ENCODE measurements at regions not wholly inside any gene's neighbourhood (a gene's known extent, or its start where the extent isn't known, plus 50 kb on each side); places are given as distances from the start of the nearest gene placed in this dataset.

DNA sequence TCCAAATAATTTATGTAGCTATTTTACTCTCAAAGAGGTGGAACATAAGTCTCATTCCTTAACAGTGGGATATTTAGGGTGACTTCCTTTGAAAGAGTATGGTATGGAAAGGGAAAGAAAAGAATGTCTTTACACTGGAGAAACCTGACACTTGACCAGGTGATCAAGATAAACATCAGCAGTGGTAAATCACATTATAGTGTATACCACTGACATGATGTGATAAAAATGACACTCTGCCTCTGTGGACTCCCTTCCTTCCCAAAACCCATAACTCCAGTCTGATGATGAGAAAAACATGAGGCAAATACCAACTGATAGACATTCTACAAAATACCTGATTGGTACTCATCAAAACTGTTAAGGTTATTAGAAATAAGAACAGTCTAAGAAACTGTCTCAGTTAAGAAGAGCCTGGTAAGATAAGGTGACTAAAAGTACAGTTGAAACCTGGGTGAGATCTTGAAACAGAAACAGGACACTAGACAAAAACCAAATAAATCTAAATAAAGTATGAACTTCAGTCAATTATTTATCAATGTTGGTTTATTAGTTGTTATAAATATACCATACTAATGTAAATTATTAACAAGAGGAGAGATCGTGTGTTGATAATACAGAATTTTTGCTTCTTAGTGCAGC is 144.2 kb upstream of the PCDH18 start:
- no peak overlapping the region for H3K4me3 ChIP-seq
- no peak for DNase-seq
- no peaks in the 10 kb centered on the region for H3K4me1 ChIP-seq
- intact Hi-C loops (cut with DNase I; ENCODE audit: low total_unique reads) = no loop called here
- H3K27me3 ChIP-seq (replicated peaks in 1 of 7) = no peaks in the 10 kb centered on the region
- no peaks in the 10 kb centered on the region for H3K36me3 ChIP-seq
- H3K9me3 ChIP-seq = no peaks in the 10 kb centered on the region
- WGBS, 5 donors = 85 to 97% (median 94%) methylated on average over 1 of the region's 1 CpG
- TF ChIP-seq, protein P1, sequence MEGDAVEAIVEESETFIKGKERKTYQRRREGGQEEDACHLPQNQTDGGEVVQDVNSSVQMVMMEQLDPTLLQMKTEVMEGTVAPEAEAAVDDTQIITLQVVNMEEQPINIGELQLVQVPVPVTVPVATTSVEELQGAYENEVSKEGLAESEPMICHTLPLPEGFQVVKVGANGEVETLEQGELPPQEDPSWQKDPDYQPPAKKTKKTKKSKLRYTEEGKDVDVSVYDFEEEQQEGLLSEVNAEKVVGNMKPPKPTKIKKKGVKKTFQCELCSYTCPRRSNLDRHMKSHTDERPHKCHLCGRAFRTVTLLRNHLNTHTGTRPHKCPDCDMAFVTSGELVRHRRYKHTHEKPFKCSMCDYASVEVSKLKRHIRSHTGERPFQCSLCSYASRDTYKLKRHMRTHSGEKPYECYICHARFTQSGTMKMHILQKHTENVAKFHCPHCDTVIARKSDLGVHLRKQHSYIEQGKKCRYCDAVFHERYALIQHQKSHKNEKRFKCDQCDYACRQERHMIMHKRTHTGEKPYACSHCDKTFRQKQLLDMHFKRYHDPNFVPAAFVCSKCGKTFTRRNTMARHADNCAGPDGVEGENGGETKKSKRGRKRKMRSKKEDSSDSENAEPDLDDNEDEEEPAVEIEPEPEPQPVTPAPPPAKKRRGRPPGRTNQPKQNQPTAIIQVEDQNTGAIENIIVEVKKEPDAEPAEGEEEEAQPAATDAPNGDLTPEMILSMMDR (IDR thresholded peaks at IDR 0.05 in 8 of 11, conservative IDR thresholded peaks at IDR 0.05 in 3 of 11) = no peak
- TF ChIP-seq POLR2A (IDR thresholded peaks at IDR 0.05) = no peak
- TF ChIP-seq POLR2AphosphoS5 (IDR thresholded peaks at IDR 0.05) = no peak
- H3K27ac ChIP-seq = no peak overlapping the region

DNA sequence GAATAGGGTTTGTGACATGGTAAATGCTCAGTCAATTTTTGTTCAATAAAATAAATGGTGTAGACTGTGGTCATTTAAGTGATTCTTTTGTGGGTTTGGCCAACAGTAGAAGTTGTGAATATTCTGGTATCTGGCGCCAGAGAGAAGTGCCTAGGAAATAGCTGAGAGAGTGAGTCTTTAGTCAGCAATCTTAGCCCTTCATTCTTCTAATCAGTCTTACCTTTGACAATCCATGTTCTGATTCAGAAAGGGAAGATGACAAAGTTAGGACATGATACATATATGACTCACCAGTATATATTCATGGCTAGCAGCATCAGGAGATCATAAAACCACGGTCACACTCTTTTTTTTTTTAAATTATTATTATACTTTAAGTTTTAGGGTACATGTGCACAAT is 141.8 kb upstream of the PCDH18 start:
- TF ChIP-seq POLR2A (IDR thresholded peaks at IDR 0.05) (no peak), POLR2AphosphoS5 (IDR thresholded peaks at IDR 0.05) (no peak)
- TF ChIP-seq, protein P1 (IDR thresholded peaks at IDR 0.05 in 8 of 11, conservative IDR thresholded peaks at IDR 0.05 in 3 of 11) = no peak
- 71 to 89% (median 78%) methylated on average over 2 of the region's 2 CpGs for WGBS, 5 donors
- Histone ChIP-seq H3K27me3 (replicated peaks in 1 of 7) (no peaks in the 10 kb centered on the region), H3K36me3 (no peaks in the 10 kb centered on the region), H3K4me1 (no peaks in the 10 kb centered on the region), H3K4me3 (no peak overlapping the region), H3K9me3 (no peaks in the 10 kb centered on the region), H3K27ac (no peak overlapping the region)
- DNase-seq = no peak
- intact Hi-C loops (cut with DNase I; ENCODE audit: low total_unique reads) = no loop called here

DNA sequence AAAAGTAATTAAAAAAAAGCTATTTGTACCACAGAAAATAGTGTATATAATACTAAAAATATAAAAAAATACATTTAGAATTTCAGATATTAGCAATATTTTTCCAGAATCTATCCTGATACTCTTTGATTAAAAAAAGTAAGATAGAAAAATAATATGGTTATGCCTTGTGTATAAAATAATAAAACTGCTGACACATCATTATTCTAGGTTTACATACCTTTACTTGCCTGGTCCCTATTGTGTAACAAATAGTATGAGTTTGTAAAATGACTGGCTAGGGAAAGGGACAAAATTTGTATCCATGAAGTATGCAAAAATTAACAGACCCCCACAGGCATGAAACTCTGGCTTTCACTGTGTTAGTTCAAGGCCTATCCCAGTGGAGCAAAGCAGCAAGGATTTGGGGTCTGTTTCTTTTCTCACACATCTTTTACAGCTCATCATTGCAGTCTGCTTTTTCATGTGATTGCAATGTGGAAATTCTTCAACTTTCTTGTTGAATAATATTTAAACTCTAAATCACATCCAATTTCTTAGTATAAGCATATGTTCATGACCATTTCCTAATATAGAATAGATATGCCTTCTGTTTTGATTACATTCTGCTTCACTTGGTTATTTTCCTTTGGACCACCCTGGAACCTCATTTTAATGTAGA is 136.7 kb upstream of the PCDH18 start:
- intact Hi-C loops (cut with DNase I; ENCODE audit: low total_unique reads) = no loop called here
- Histone ChIP-seq H3K36me3 (no peaks in the 10 kb centered on the region), H3K4me1 (no peaks in the 10 kb centered on the region), H3K9me3 (no peaks in the 10 kb centered on the region), H3K27me3 (replicated peaks in 1 of 7) (no peaks in the 10 kb centered on the region), H3K4me3 (no peak overlapping the region), H3K27ac (no peak overlapping the region)
- TF ChIP-seq, protein P1 (IDR thresholded peaks at IDR 0.05 in 8 of 11, conservative IDR thresholded peaks at IDR 0.05 in 3 of 11) = no peak
- no peak for TF ChIP-seq POLR2AphosphoS5 (IDR thresholded peaks at IDR 0.05)
- TF ChIP-seq POLR2A (IDR thresholded peaks at IDR 0.05) = no peak
- no peak for DNase-seq

DNA sequence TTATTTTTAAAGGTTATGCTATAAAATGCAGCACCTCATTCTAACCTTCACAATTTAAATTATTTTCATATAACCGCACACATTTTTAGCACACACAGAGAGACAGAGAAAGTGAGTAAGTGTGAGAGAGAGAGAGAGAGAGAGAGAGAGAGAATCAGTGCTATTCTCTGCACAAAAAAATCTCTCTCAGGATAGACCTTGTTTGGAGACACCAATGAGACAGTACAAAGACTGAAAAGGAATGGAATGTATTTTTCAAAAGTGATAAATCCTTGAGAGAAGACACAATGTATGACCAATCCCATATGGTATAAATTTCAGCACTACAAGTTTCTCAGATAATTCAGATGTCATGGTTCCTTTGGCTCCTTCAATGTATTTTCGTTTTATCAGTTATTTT is 132.1 kb upstream of the PCDH18 start:
- Histone ChIP-seq H3K36me3 (no peaks in the 10 kb centered on the region), H3K9me3 (peaks cover 0 to 4% (median 0%) of the 10 kb centered on the region in 8 donors), H3K27ac (peak overlapping the region in 1 of 8 donors; percentile 23), H3K27me3 (replicated peaks in 1 of 7) (no peaks in the 10 kb centered on the region), H3K4me3 (no peak overlapping the region), H3K4me1 (no peaks in the 10 kb centered on the region)
- no peak for TF ChIP-seq POLR2A (IDR thresholded peaks at IDR 0.05)
- TF ChIP-seq, protein P1 (IDR thresholded peaks at IDR 0.05 in 8 of 11, conservative IDR thresholded peaks at IDR 0.05 in 3 of 11) = no peak
- TF ChIP-seq POLR2AphosphoS5 (IDR thresholded peaks at IDR 0.05) = no peak
- DNase-seq = no peak
- WGBS, 5 donors = 55 to 83% (median 70%) methylated on average over 2 of the region's 2 CpGs
- intact Hi-C loops (cut with DNase I; ENCODE audit: low total_unique reads) = no loop called here
